Smooth muscle cell (in vitro differentiated cells): ENCODE measurements at regions not wholly inside any gene's neighbourhood (a gene's known extent, or its start where the extent isn't known, plus 50 kb on each side); places are given as distances from the start of the nearest gene placed in this dataset.

ENCODE experiments used
- DNase-seq: peaks from one replicate; lab custom pipeline; 2025; ENCODE audit not compliant: unreplicated experiment; lab: John Stamatoyannopoulos, UW
- H2AFZ ChIP-seq: fragments of 200-600 bp; sonication (generic); 2 replicates; pipeline ENCODE4 v1.6.0; 2016; ENCODE audit warnings: antibody characterized with exemption, low read depth, mild to moderate bottlenecking
- H3F3A ChIP-seq: fragments of 200-600 bp; sonication (generic); 2 replicates; pipeline ENCODE4 v1.6.0; 2017; ENCODE audit warnings: antibody characterized with exemption, low read depth
- H3K27ac ChIP-seq: fragments of 200-600 bp; sonication (generic); 2 replicates; pipeline ENCODE4 v1.5.1; 2016; ENCODE audit warnings: low read depth, mild to moderate bottlenecking
- H3K27me3 ChIP-seq: fragments of 200-600 bp; sonication (generic); 2 replicates; pipeline ENCODE4 v1.6.1; 2016; ENCODE audit warnings: low read depth, mild to moderate bottlenecking
- H3K36me3 ChIP-seq: fragments of 200-600 bp; sonication (generic); 2 replicates; pipeline ENCODE4 v1.5.1; 2016; ENCODE audit warnings: low read depth
- H3K4me1 ChIP-seq: fragments of 200-600 bp; sonication (generic); 2 replicates; pipeline ENCODE4 v1.5.1; 2016; ENCODE audit warnings: low read depth
- H3K4me2 ChIP-seq: fragments of 200-600 bp; sonication (generic); 2 replicates; pipeline ENCODE4 v1.6.0; 2016; ENCODE audit warnings: mild to moderate bottlenecking
- H3K4me3 ChIP-seq: fragments of 200-600 bp; sonication (generic); 2 replicates; pipeline ENCODE4 v1.5.1; 2016; ENCODE audit warnings: mild to moderate bottlenecking
- H3K79me2 ChIP-seq: fragments of 200-600 bp; sonication (generic); 2 replicates; pipeline ENCODE4 v1.6.0; 2016; ENCODE audit warnings: low read depth, mild to moderate bottlenecking
- H3K9ac ChIP-seq: fragments of 200-600 bp; sonication (generic); 2 replicates; pipeline ENCODE4 v1.6.0; 2016; ENCODE audit warnings: low read depth
- H3K9me3 ChIP-seq: fragments of 200-600 bp; sonication (generic); replicated peaks from 2 replicates; pipeline ENCODE4 v1.5.1; 2016; ENCODE audit warnings: low read depth
- H4K20me1 ChIP-seq: fragments of 200-600 bp; sonication (generic); 2 replicates; pipeline ENCODE4 v1.6.0; 2016; ENCODE audit warnings: low read depth
- CTCF ChIP-seq: fragments of 200-600 bp; sonication (generic); IDR thresholded peaks from 2 replicates; pipeline ENCODE4 v1.5.1; 2017; ENCODE audit warnings: borderline replicate concordance, mild to moderate bottlenecking, antibody characterized with exemption; ENCODE audit not compliant: insufficient read depth, poor library complexity, severe bottlenecking
- WGBS: methylation state at CpG from one replicate; pipeline ENCODE4 v1.1.7; 2016; ENCODE audit warnings: low lambda C conversion rate; 5-methylcytosine and 5-hydroxymethylcytosine counted together

GRCh38 chr5:13252699-13253098, 691.8 kb downstream of the DNAH5 start:
- WGBS = 96% methylated on average over 5 of the region's 5 CpGs
- H3K4me2 ChIP-seq = no peak overlapping the region
- no peaks in the 10 kb centered on the region for H3K27me3 ChIP-seq
- no peak overlapping the region for H2AFZ ChIP-seq
- no peaks in the 10 kb centered on the region for H3K9me3 ChIP-seq
- no peak for TF ChIP-seq CTCF
- no peak overlapping the region for H3K9ac ChIP-seq
- no peaks in the 10 kb centered on the region for H3K36me3 ChIP-seq
- no peaks in the 10 kb centered on the region for H3K4me1 ChIP-seq
- H3K27ac ChIP-seq = no peak overlapping the region
- no peaks in the 10 kb centered on the region for H3K79me2 ChIP-seq
- no peak for DNase-seq
- no peaks in the 10 kb centered on the region for H3F3A ChIP-seq
- H3K4me3 ChIP-seq = no peak overlapping the region
- no peaks in the 10 kb centered on the region for H4K20me1 ChIP-seq

GRCh38 chr5:13251623-13252376, 692.7 kb downstream of the DNAH5 start:
- no peaks in the 10 kb centered on the region for H3K9me3 ChIP-seq
- H3F3A ChIP-seq = no peaks in the 10 kb centered on the region
- no peaks in the 10 kb centered on the region for H3K4me1 ChIP-seq
- H3K4me2 ChIP-seq = no peak overlapping the region
- WGBS = 79% methylated on average over 7 of the region's 7 CpGs
- no peak overlapping the region for H3K4me3 ChIP-seq
- TF ChIP-seq CTCF = no peak
- H3K27ac ChIP-seq = no peak overlapping the region
- no peak overlapping the region for H3K9ac ChIP-seq
- DNase-seq = no peak
- no peaks in the 10 kb centered on the region for H3K79me2 ChIP-seq
- H2AFZ ChIP-seq = no peak overlapping the region
- H3K36me3 ChIP-seq = no peaks in the 10 kb centered on the region
- no peaks in the 10 kb centered on the region for H4K20me1 ChIP-seq
- H3K27me3 ChIP-seq = no peaks in the 10 kb centered on the region

- Histone ChIP-seq H3K4me1 (no peaks in the 10 kb centered on the region), H3K27ac (no peak overlapping the region), H3K36me3 (no peaks in the 10 kb centered on the region), H2AFZ (no peak overlapping the region), H3K4me2 (no peak overlapping the region), H3K9ac (no peak overlapping the region), H3K79me2 (no peaks in the 10 kb centered on the region), H4K20me1 (no peaks in the 10 kb centered on the region), H3K27me3 (no peaks in the 10 kb centered on the region), H3F3A (no peaks in the 10 kb centered on the region), H3K9me3 (no peaks in the 10 kb centered on the region), H3K4me3 (no peak overlapping the region)
- DNase-seq = no peak
- WGBS = 76% methylated on average over 4 of the region's 4 CpGs
- peak; percentile 53 for TF ChIP-seq CTCF
Observed at GRCh38 chr5:13250464-13251291, 693.8 kb downstream of the DNAH5 start.
